Lower lobe of right lung (tissue), 2 donors: ENCODE measurements at regions not wholly inside any gene's neighbourhood (a gene's known extent, or its start where the extent isn't known, plus 50 kb on each side); places are given as distances from the start of the nearest gene placed in this dataset.
A peak's percentile ranks its signal among the peaks of the same experiment; 100 is the strongest.

Source experiments
- ATAC-seq, 2 donors: fragments of 200-7000 bp; cut with Tn5 transposase; one replicate each; pipeline ENCODE4 v1.9.1; 2020 to 2022; ENCODE audit warnings: mild to moderate bottlenecking in 2 of 2, moderate library complexity in 2 of 2
- DNase-seq: peaks from one replicate; pipeline ENCODE4 v3.0.0-alpha.2; 2020
- H3K27ac ChIP-seq: fragments of 200-600 bp; one replicate; pipeline ENCODE4 v1.8.0; 2022
- H3K27me3 ChIP-seq: fragments of 200-600 bp; one replicate; pipeline ENCODE4 v1.8.0; 2022; ENCODE audit warnings: low read depth
- H3K36me3 ChIP-seq: fragments of 200-600 bp; one replicate; pipeline ENCODE4 v1.8.0; 2022; ENCODE audit warnings: mild to moderate bottlenecking
- H3K4me1 ChIP-seq: fragments of 200-600 bp; one replicate; pipeline ENCODE4 v1.8.0; 2022
- H3K4me3 ChIP-seq: fragments of 200-600 bp; one replicate; pipeline ENCODE4 v1.8.0; 2022; ENCODE audit warnings: mild to moderate bottlenecking
- H3K9me3 ChIP-seq: fragments of 200-600 bp; one replicate; pipeline ENCODE4 v1.8.0; 2022
- CTCF ChIP-seq: fragments of 200-600 bp; IDR thresholded peaks from one replicate; pipeline ENCODE4 v1.8.0; 2022; ENCODE audit warnings: antibody characterized with exemption, mild to moderate bottlenecking
- intact Hi-C: fragments of 100-400 bp; cut with DNase I; formaldehyde crosslinking; loops from one replicate; pipeline ENCODE4 v1.11.0; 2022
- donor health status: DM: no; HTN: yes; CAD: no; lungs with severe emphysema.

- ATAC-seq (peak in 1 of 2 donors; percentile 30), DNase-seq (no peak)
- H3K4me3 ChIP-seq: no peak overlapping the region
- H3K27me3 ChIP-seq: no peaks in the 10 kb centered on the region
- no peaks in the 10 kb centered on the region for H3K36me3 ChIP-seq
- H3K4me1 ChIP-seq: no peaks in the 10 kb centered on the region
- no peak for TF ChIP-seq CTCF
- intact Hi-C loops: no loop called here
- H3K9me3 ChIP-seq: no peaks in the 10 kb centered on the region
- no peak overlapping the region for H3K27ac ChIP-seq
Observed at GRCh38 chr12:115035535-115036107, 351.6 kb upstream of the TBX3 start.

GRCh38 chr12:115032521-115032920 lies 348.5 kb upstream of the TBX3 start:
- ATAC-seq (no peak), DNase-seq (no peak)
- TF ChIP-seq CTCF: no peak
- Histone ChIP-seq H3K4me1 (no peaks in the 10 kb centered on the region), H3K36me3 (no peaks in the 10 kb centered on the region), H3K9me3 (no peaks in the 10 kb centered on the region), H3K27me3 (no peaks in the 10 kb centered on the region), H3K4me3 (no peak overlapping the region), H3K27ac (no peak overlapping the region)
- intact Hi-C loops: no loop called here

- ATAC-seq (no peak), DNase-seq (no peak)
- intact Hi-C loops: no loop called here
- Histone ChIP-seq H3K27ac (no peak overlapping the region), H3K27me3 (no peaks in the 10 kb centered on the region), H3K4me3 (no peak overlapping the region), H3K9me3 (no peaks in the 10 kb centered on the region), H3K36me3 (no peaks in the 10 kb centered on the region), H3K4me1 (no peaks in the 10 kb centered on the region)
- TF ChIP-seq CTCF: no peak
Observed at GRCh38 chr12:115030017-115030416, 346.0 kb upstream of the TBX3 start.

GRCh38 chr12:115024531-115024930 lies 340.6 kb upstream of the TBX3 start:
- Histone ChIP-seq H3K9me3 (no peaks in the 10 kb centered on the region), H3K4me1 (no peaks in the 10 kb centered on the region), H3K36me3 (no peaks in the 10 kb centered on the region), H3K4me3 (no peak overlapping the region), H3K27ac (no peak overlapping the region), H3K27me3 (no peaks in the 10 kb centered on the region)
- DNase-seq (no peak), ATAC-seq (no peak)
- TF ChIP-seq CTCF: no peak
- intact Hi-C loops: no loop called here

- intact Hi-C loops: no loop called here
- H3K27me3 ChIP-seq: no peaks in the 10 kb centered on the region
- H3K36me3 ChIP-seq: no peaks in the 10 kb centered on the region
- no peak overlapping the region for H3K27ac ChIP-seq
- no peak overlapping the region for H3K4me3 ChIP-seq
- TF ChIP-seq CTCF: no peak
- H3K9me3 ChIP-seq: no peaks in the 10 kb centered on the region
- no peaks in the 10 kb centered on the region for H3K4me1 ChIP-seq
- no peak for DNase-seq
- ATAC-seq: no peak
Observed at GRCh38 chr12:115023279-115024265, 339.6 kb upstream of the TBX3 start.
